DND-41 (cell line): ENCODE measurements at regions not wholly inside any gene's neighbourhood (a gene's known extent, or its start where the extent isn't known, plus 50 kb on each side); places are given as distances from the start of the nearest gene placed in this dataset.

ENCODE experiments used
- ATAC-seq: fragments of 200-7000 bp; cut with Tn5 transposase; 3 replicates; pipeline ENCODE4 v1.9.1; 2021; ENCODE audit warnings: low read depth; ENCODE audit not compliant: insufficient read depth
- DNase-seq: peaks from one replicate; pipeline ENCODE4 v3.0.0-alpha.2; 2020
- H2AFZ ChIP-seq: 2 replicates; pipeline ENCODE4 v1.6.0; 2012; ENCODE audit warnings: low read depth, low read length
- H3K27ac ChIP-seq: 2 replicates; pipeline ENCODE4 v1.5.1; 2012; ENCODE audit warnings: low read length, inconsistent platforms
- H3K27me3 ChIP-seq: fragments of 200-600 bp; sonication (generic); 2 replicates; pipeline ENCODE4 v1.6.0; 2012; ENCODE audit warnings: low read length, mild to moderate bottlenecking, inconsistent platforms; ENCODE audit not compliant: insufficient read depth, poor library complexity
- H3K36me3 ChIP-seq: 2 replicates; pipeline ENCODE4 v1.5.1; 2012; ENCODE audit warnings: low read length, inconsistent platforms; ENCODE audit not compliant: insufficient read depth
- H3K4me1 ChIP-seq: 2 replicates; pipeline ENCODE4 v1.5.1; 2012; ENCODE audit warnings: mild to moderate bottlenecking, low read length; ENCODE audit not compliant: insufficient read depth
- H3K4me2 ChIP-seq: 2 replicates; pipeline ENCODE4 v1.6.0; 2012; ENCODE audit warnings: mild to moderate bottlenecking, moderate library complexity, low read length, inconsistent platforms; ENCODE audit not compliant: insufficient read depth
- H3K4me3 ChIP-seq, 2 experiments: fragments of 200-600 bp in 1 of 2; shearing (Covaris generic) in 1 of 2; 2 replicates each; pipeline ENCODE4 v1.5.1; 2012 to 2016; ENCODE audit warnings: inconsistent platforms in 2 of 2, low read length in 2 of 2, mild to moderate bottlenecking in 2 of 2, low read depth in 1 of 2, moderate library complexity in 1 of 2
- H3K79me2 ChIP-seq: 2 replicates; pipeline ENCODE4 v1.6.0; 2012; ENCODE audit warnings: low read length, inconsistent platforms; ENCODE audit not compliant: insufficient read depth
- H3K9ac ChIP-seq: 2 replicates; pipeline ENCODE4 v1.6.0; 2012; ENCODE audit warnings: low read depth, mild to moderate bottlenecking, inconsistent platforms, low read length, moderate library complexity
- H3K9me3 ChIP-seq: 2 replicates; pipeline ENCODE4 v1.5.1; 2012; ENCODE audit warnings: low read length, moderate library complexity, mild to moderate bottlenecking, inconsistent platforms; ENCODE audit not compliant: insufficient read depth, severe bottlenecking
- H4K20me1 ChIP-seq: 2 replicates; pipeline ENCODE4 v1.6.0; 2012; ENCODE audit warnings: low read length; ENCODE audit not compliant: insufficient read depth
- CTCF ChIP-seq: IDR thresholded peaks from 2 replicates; pipeline ENCODE4 v1.5.1; 2012; ENCODE audit warnings: borderline replicate concordance, low read length, moderate library complexity, mild to moderate bottlenecking; ENCODE audit not compliant: poor library complexity, severe bottlenecking; ENCODE audit errors: extremely low read depth
- EZH2 ChIP-seq: IDR thresholded peaks from 3 replicates; pipeline ENCODE4 v1.6.1; 2012; ENCODE audit warnings: borderline replicate concordance, low read depth, mild to moderate bottlenecking, moderate library complexity, low read length, inconsistent platforms; ENCODE audit not compliant: severe bottlenecking

- Histone ChIP-seq H3K79me2 (no peaks in the 10 kb centered on the region), H3K4me3 (no peak overlapping the region), H3K27ac (no peak overlapping the region), H3K9me3 (no peaks in the 10 kb centered on the region), H3K9ac (no peak overlapping the region), H3K4me1 (no peaks in the 10 kb centered on the region), H3K4me2 (no peak overlapping the region), H2AFZ (no peak overlapping the region), H4K20me1 (no peaks in the 10 kb centered on the region), H3K36me3 (no peaks in the 10 kb centered on the region), H3K27me3 (no peaks in the 10 kb centered on the region)
- ATAC-seq: no peak
- DNase-seq: no peak
- TF ChIP-seq CTCF: no peak
- no peak for TF ChIP-seq EZH2
Observed at GRCh38 chr13:112152846-112153245, 85.9 kb downstream of the SOX1 start.

GRCh38 chr13:112153364-112153763 is 86.4 kb downstream of the SOX1 start:
- no peak for ATAC-seq
- Histone ChIP-seq H3K4me2 (no peak overlapping the region), H3K9ac (no peak overlapping the region), H3K79me2 (no peaks in the 10 kb centered on the region), H3K36me3 (no peaks in the 10 kb centered on the region), H3K27me3 (no peaks in the 10 kb centered on the region), H3K27ac (no peak overlapping the region), H3K4me1 (no peaks in the 10 kb centered on the region), H4K20me1 (no peaks in the 10 kb centered on the region), H3K4me3 (no peak overlapping the region), H3K9me3 (no peaks in the 10 kb centered on the region), H2AFZ (no peak overlapping the region)
- TF ChIP-seq EZH2: no peak
- TF ChIP-seq CTCF: no peak
- no peak for DNase-seq

- ATAC-seq (no peak), DNase-seq (no peak)
- no peaks in the 10 kb centered on the region for H3K79me2 ChIP-seq
- no peak overlapping the region for H3K4me3 ChIP-seq
- H3K27ac ChIP-seq: no peak overlapping the region
- H3K9ac ChIP-seq: no peak overlapping the region
- H4K20me1 ChIP-seq: no peaks in the 10 kb centered on the region
- no peak for TF ChIP-seq CTCF
- TF ChIP-seq EZH2: no peak
- H3K4me1 ChIP-seq: no peaks in the 10 kb centered on the region
- H3K4me2 ChIP-seq: no peak overlapping the region
- no peak overlapping the region for H2AFZ ChIP-seq
- H3K9me3 ChIP-seq: no peaks in the 10 kb centered on the region
- H3K27me3 ChIP-seq: no peaks in the 10 kb centered on the region
- no peaks in the 10 kb centered on the region for H3K36me3 ChIP-seq
Observed at GRCh38 chr13:112153846-112154245, 86.9 kb downstream of the SOX1 start.

- TF ChIP-seq CTCF: no peak
- TF ChIP-seq EZH2: no peak
- Histone ChIP-seq H2AFZ (no peak overlapping the region), H3K36me3 (no peaks in the 10 kb centered on the region), H3K9me3 (no peaks in the 10 kb centered on the region), H3K27me3 (no peaks in the 10 kb centered on the region), H3K27ac (no peak overlapping the region), H3K9ac (no peak overlapping the region), H3K4me1 (no peaks in the 10 kb centered on the region), H3K79me2 (no peaks in the 10 kb centered on the region), H3K4me3 (no peak overlapping the region), H4K20me1 (no peaks in the 10 kb centered on the region), H3K4me2 (no peak overlapping the region)
- ATAC-seq (no peak), DNase-seq (no peak)
Observed at GRCh38 chr13:112154301-112155060, 87.5 kb downstream of the SOX1 start.
